HK-2 (cell line): ENCODE measurements at regions not wholly inside any gene's neighbourhood (a gene's known extent, or its start where the extent isn't known, plus 50 kb on each side); places are given as distances from the start of the nearest gene placed in this dataset.

Source experiments
- DNase-seq: peaks from one replicate; pipeline ENCODE4 v3.0.0-alpha.2; 2018; ENCODE audit not compliant: unreplicated experiment

- no peak for DNase-seq
Measured at GRCh38 chr15:97783240-97783639, 177.3 kb upstream of the ARRDC4 start.

GRCh38 chr15:97786741-97787140, 173.8 kb upstream of the ARRDC4 start:
- DNase-seq = no peak

- DNase-seq = no peak
Measured at GRCh38 chr15:97790180-97790579, 170.3 kb upstream of the ARRDC4 start.

GRCh38 chr15:97791824-97792792, 168.4 kb upstream of the ARRDC4 start:
- no peak for DNase-seq

GRCh38 chr15:97804950-97805349, 155.6 kb upstream of the ARRDC4 start:
- no peak for DNase-seq

- DNase-seq = no peak
Measured at GRCh38 chr15:97806766-97807165, 153.7 kb upstream of the ARRDC4 start.

GRCh38 chr15:97815835-97816234, 144.7 kb upstream of the ARRDC4 start:
- no peak for DNase-seq

- no peak for DNase-seq
Measured at GRCh38 chr15:97817276-97817890, 143.1 kb upstream of the ARRDC4 start.

GRCh38 chr15:97836003-97836402, 124.5 kb upstream of the ARRDC4 start:
- DNase-seq = no peak

GRCh38 chr15:97837896-97838295, 122.6 kb upstream of the ARRDC4 start:
- DNase-seq = no peak

GRCh38 chr15:97838606-97839210, 121.8 kb upstream of the ARRDC4 start:
- DNase-seq = no peak

GRCh38 chr15:97840501-97840900, 120.0 kb upstream of the ARRDC4 start:
- no peak for DNase-seq

- no peak for DNase-seq
Measured at GRCh38 chr15:97841558-97841957, 118.9 kb upstream of the ARRDC4 start.

- no peak for DNase-seq
Measured at GRCh38 chr15:97849183-97849582, 111.3 kb upstream of the ARRDC4 start.

GRCh38 chr15:97858296-97858695, 102.2 kb upstream of the ARRDC4 start:
- no peak for DNase-seq

GRCh38 chr15:97861529-97862260, 98.8 kb upstream of the ARRDC4 start:
- no peak for DNase-seq

GRCh38 chr15:97866959-97867358, 93.5 kb upstream of the ARRDC4 start:
- no peak for DNase-seq

GRCh38 chr15:97867870-97868269, 92.6 kb upstream of the ARRDC4 start:
- DNase-seq = no peak

GRCh38 chr15:97868981-97869380, 91.5 kb upstream of the ARRDC4 start:
- DNase-seq = no peak

- DNase-seq = no peak
Measured at GRCh38 chr15:97870771-97871170, 89.7 kb upstream of the ARRDC4 start.

- no peak for DNase-seq
Measured at GRCh38 chr15:97874139-97874538, 86.4 kb upstream of the ARRDC4 start.

- no peak for DNase-seq
Measured at GRCh38 chr15:97875025-97875512, 85.4 kb upstream of the ARRDC4 start.
